G401 (cell line): ENCODE measurements at regions not wholly inside any gene's neighbourhood (a gene's known extent, or its start where the extent isn't known, plus 50 kb on each side); places are given as distances from the start of the nearest gene placed in this dataset.

ENCODE experiments used
- DNase-seq: peaks from one replicate; pipeline ENCODE4 v3.0.0-alpha.2; 2015; ENCODE audit warnings: low spot score
- in situ Hi-C: cut with HindIII; loops from 2 replicates; pipeline ENCODE4 v1.10.0; 2016; ENCODE audit warnings: low sequenced_read_pairs, mixed read lengths

DNA sequence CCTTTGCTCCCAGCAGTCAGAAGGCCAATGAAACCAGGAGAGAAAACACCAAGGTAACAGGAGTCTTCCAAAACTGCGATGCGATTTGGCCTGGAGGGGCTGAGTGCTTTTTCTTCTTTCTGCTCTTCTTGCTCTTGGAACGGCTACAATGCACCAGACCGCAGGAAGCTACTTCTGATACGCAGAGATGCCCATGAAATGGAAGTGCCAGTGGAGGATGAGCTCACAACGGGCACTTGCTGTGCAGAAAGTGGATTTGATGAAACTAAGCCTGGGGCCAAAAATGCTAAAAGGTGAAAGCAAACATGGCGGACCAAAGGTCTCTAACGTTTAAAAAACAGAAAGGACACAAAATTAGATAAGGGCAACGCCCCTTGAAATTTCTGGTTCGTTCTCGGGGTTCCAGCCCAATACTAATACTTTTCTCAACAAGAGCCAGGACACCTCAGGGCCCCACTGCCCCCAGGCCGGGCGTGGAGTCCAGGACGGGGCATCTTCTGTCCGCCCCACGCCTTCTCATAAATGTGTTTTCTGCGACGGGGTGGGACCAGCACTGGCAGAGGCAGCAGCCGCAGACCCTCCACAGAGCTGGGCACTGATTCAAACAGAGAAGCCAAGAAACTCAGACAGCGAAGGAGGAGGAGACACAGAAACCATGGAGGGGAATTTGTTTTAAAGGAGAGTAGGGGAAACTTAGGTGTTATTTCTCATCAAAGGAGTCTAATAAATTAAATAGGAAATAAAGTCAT lies 101.3 kb downstream of the CRYAA start:
- in situ Hi-C loops, result no loop called here
- DNase-seq, result peak; percentile 23

DNA sequence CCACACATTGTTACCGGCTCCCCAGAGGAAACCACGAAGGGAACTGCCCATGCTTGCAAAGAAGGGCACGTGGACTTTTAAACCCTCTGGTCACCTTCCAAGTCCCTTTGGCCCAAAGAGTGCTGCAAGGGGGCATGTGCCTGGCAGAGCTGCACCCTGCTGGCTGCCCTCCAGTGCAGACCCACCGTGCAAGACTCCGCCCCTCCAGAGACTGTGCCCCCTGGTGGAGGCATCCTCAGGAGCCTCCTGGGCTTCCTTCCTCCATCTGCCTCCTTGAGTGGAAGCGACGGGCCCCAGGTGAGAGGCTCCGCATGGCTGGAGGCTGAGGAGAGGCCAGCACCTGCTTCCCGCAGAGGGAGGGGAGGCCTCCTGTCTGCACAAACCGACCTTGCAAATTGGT lies 100.6 kb downstream of the CRYAA start:
- in situ Hi-C loops, result no loop called here
- DNase-seq, result no peak

DNA sequence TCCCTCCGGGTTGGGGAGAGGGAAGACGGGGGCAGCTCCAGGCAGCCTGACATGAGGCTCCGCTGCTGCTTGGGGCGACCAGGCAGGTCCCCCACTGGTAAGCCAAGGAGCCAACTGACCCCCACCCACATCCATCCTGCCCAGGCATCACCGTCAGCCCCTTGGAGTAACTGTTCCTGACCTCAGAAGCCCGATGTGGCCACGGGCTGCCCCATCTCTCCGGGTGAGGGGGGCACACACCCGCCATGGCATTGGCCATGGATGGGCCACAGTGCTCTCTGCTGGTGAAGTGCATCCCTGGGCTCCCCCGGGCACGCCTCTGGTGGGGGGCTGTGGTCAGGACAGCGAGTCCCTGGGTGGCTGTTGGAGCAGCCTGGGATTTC lies 100.0 kb downstream of the CRYAA start:
- in situ Hi-C loops, result no loop called here
- DNase-seq, result no peak

DNA sequence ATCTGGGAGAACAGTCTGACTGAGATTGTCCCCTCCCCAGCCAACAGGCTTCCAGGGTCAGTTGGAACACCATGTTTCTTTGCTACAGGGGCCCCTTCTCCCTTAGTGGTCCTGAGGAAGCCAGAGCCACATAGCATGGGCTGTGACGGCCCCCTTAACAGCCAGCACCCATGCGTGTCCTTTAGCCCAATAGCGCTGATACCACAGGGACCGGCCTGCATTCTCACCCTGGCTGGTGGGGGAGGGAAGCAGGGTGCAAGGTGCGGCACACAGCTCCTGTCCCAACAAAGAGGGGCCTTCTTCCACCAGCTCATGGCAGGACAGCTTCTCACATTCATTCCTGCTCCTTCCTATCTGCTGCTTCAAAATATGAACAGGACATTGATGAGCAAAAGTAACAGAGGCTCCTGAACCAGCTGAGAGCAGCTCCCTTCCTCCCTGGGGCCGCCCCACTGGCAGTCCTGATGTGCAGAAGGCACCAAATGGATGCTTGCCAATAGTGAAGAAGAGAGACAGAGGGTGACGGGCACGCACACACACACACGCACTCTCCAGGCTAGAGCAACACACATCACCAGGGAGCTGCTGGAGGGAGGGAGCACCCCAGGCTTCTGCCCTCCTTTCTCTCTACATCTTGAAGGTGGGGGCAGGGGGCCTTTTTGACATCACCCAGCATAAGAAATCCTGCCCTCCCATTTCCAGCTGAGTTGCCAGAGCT lies 99.4 kb downstream of the CRYAA start:
- DNase-seq, result no peak
- in situ Hi-C loops, result no loop called here

DNA sequence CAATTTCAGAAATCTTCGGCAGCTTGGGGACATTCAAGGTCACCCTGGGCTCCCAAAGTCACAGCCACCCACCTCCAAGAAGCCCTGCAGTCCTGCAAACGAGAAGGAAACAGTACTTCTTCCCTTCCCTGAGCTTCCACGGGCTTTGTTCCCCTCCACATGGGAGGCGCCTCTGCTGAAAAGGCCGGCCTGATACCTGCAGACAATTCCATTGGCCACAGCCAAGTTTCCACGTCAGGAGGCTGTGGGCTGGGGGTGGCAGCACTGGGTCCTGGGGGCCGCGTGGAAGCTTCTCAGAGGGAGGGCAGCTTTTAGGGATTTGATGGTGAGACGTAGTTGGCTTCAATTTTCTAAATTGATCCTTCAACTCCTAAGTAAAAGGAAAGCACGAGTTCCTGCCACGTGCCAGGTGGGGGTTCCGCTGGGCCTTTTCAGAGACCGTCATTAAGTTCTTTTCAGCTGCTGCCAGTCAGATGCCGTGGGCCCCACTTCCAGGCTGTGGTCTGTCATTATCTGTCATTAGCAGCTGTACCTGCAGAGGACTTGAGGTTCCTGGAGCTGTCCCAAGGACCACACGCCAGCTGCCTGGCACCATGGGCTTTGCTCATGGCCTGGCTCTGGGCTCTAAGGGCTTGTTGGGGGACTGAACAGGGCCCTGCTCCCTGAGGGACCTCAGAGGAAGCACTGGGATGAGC lies 98.7 kb downstream of the CRYAA start:
- in situ Hi-C loops, result no loop called here
- DNase-seq, result no peak

DNA sequence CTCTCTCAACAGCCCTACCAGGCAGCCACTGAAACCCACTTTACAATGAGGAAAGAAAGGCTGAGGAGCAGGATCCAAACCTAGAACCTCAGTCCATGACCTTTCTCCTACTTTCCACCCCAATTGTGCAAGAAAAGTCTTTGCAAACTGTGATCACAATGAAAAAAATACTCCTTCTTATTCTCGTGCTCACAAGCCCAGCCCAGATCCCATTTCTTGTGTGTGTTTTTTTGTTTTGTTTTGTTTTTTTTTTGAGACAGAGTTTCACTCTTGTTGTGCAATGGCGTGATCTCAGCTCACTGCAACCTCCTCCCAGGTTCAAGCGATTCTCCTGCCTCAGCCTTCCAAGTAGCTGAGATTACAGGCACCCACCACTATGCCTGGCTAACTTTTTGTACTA lies 97.7 kb downstream of the CRYAA start:
- no peak for DNase-seq
- in situ Hi-C loops, result no loop called here

DNA sequence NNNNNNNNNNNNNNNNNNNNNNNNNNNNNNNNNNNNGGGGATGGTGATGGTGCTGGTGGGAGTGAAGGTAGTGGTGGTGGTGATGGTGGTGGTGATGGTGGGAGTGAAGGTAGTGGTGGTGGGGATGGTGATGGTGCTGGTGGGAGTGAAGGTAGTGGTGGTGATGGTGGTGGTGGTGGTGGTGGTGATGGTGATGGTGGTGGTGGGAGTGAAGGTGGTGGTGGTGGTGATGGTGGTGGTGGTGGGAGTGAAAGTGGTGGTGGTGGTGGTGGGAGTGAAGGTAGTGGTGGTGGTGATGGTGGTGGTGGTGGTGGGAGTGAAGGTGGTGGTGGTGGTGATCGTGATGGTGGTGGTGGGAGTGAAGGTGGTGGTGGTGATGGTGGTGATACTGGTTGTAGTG lies 93.6 kb downstream of the CRYAA start:
- DNase-seq, result no peak
- in situ Hi-C loops, result no loop called here
